ENCODE measurements at regions not wholly inside any gene's neighbourhood (a gene's known extent, or its start where the extent isn't known, plus 50 kb on each side); places are given as distances from the start of the nearest gene placed in this dataset.

DNA sequence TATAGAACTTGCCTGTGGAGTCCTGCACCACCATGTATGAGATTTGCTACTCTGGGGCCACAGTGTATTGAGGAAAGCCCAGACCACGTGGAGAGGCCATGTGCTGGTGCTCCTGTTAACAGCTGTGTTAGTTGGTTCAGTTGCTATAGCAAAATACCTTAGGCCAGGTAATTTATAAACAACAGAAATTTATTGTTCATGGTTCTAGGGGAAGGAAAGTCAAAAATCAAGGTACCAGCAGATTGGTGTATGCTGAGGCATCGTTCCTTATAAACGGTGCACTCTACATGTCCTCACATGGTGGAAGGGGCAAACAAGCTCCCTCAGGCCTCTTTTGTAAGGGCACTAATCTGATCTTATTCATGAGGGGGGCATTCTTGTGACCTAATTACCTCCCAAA is 135.9 kb upstream of the FOXN2 start:
- TF ChIP-seq, protein P1, sequence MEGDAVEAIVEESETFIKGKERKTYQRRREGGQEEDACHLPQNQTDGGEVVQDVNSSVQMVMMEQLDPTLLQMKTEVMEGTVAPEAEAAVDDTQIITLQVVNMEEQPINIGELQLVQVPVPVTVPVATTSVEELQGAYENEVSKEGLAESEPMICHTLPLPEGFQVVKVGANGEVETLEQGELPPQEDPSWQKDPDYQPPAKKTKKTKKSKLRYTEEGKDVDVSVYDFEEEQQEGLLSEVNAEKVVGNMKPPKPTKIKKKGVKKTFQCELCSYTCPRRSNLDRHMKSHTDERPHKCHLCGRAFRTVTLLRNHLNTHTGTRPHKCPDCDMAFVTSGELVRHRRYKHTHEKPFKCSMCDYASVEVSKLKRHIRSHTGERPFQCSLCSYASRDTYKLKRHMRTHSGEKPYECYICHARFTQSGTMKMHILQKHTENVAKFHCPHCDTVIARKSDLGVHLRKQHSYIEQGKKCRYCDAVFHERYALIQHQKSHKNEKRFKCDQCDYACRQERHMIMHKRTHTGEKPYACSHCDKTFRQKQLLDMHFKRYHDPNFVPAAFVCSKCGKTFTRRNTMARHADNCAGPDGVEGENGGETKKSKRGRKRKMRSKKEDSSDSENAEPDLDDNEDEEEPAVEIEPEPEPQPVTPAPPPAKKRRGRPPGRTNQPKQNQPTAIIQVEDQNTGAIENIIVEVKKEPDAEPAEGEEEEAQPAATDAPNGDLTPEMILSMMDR (IDR thresholded peaks at IDR 0.05) = no peak
- Histone ChIP-seq H3K27ac (no peak overlapping the region), H3K4me3 (no peak overlapping the region)
- no peak for DNase-seq (ENCODE audit: low spot score)

DNA sequence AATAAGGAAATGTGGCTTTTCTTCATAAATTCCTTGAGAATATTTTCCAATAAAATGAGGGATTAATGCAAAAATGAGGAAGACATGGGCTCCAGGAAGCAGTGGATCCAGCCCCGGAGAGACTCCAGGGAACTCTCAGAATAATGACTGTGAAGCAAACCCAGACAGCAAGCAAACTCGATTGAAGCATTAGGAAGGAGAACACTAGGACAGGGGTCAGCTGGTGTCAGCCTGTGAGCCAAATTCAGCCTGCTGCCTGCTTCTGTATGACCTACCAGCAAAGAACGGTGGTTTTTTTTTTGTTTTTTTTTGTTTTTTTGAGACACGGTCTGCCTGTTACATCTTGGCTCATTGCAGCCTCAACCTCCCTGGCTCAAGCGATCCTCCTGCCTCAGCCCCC is 133.9 kb upstream of the FOXN2 start:
- Histone ChIP-seq H3K4me3 (no peak overlapping the region), H3K27ac (no peak overlapping the region)
- TF ChIP-seq, protein P1 (IDR thresholded peaks at IDR 0.05) = no peak
- no peak for DNase-seq (ENCODE audit: low spot score)

DNA sequence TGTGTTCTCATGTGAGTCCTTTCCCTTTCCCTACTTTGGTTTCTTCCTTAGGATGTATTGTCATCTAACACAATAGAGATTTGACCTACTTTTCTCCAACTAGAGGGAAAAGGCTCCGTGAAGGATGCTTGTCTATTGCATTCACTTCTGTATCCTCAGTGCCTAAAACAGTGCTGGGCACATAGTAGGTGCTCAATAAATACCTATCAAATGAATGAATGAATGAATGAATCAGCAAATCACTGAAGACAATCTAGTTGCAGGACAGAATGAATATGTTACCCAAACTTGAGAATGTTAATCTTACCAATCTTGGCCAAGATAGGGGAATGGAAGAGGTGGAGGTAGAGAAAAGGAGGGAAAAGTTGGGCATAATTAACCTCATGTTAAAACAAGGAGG is 131.2 kb upstream of the FOXN2 start:
- Histone ChIP-seq H3K27ac (no peak overlapping the region), H3K4me3 (no peak overlapping the region)
- TF ChIP-seq, protein P1 (IDR thresholded peaks at IDR 0.05) = no peak
- no peak for DNase-seq (ENCODE audit: low spot score)

DNA sequence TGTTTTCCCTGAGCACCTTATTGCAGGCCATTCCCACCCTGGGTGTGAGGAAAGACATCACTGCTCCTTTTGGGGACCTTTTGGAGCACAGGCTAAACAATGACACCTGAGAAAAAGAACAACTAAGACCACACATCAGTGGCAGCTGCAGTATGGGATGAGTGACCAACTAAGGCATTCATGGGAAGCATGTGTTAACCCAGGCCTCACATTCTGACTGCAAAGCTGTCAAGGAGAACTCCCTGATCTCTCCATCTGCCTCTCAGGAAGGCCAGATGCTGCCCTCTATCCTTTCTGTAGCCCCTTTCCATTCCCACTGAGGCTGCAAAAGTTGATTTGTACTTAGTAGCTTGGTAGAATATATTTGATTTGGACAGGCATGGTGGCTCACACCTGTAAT is 130.5 kb upstream of the FOXN2 start:
- no peak for DNase-seq (ENCODE audit: low spot score)
- TF ChIP-seq, protein P1 (IDR thresholded peaks at IDR 0.05) = no peak
- no peak overlapping the region for H3K27ac ChIP-seq
- H3K4me3 ChIP-seq = no peak overlapping the region

DNA sequence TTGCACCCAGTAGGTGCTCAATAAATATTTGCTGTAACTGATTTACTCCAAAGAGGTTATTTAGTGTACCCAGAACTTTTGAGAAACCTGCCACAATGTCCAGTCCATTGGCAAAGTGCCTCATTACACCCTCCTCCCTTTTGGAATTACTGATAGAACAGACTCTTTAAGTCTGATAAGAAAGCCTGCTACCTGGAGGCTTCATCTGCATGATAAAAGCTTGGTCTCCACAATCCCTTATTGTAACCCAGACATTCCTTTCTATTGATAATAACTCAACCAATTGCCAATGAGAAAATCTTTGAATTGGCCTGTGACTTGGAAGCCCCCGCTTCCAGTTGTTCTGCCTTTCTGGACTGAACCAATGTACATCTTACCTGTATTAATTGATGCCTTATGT is 127.0 kb upstream of the FOXN2 start:
- H3K4me3 ChIP-seq = no peak overlapping the region
- no peak overlapping the region for H3K27ac ChIP-seq
- TF ChIP-seq, protein P1 (IDR thresholded peaks at IDR 0.05) = no peak
- no peak for DNase-seq (ENCODE audit: low spot score)

DNA sequence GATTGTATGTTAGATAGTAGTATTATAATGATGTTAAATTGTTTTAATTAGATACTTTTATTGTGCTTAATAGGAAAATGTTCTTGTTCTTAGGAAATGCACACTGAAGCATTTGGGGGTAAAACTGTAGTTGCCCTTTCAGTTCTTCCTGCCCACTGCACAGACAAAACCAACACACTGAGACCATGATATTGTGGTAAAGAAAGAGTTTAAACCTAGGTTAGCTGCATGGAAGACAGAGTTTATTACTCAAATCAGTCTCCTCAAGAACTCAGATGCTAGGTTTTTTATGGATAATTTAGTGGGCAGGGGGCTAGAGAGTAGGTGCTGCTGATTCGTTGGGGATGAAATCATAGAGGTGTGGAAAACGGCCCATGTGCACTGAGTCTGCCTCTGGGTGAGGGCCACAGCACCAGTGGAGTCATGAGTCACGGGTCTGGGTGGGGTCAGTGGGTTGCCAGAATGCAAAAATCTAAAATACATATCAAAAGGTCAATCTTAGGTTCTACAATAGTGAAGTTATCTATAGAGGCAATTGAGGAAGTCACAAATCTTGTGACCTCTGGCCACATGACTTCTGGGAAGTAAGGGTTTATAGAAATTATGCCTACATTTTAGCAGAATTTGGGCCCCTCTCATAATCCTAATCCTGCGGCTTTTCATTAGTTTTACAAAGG is 124.8 kb upstream of the FOXN2 start:
- TF ChIP-seq, protein P1 (IDR thresholded peaks at IDR 0.05) = no peak
- DNase-seq (ENCODE audit: low spot score) = no peak
- Histone ChIP-seq H3K27ac (no peak overlapping the region), H3K4me3 (no peak overlapping the region)

DNA sequence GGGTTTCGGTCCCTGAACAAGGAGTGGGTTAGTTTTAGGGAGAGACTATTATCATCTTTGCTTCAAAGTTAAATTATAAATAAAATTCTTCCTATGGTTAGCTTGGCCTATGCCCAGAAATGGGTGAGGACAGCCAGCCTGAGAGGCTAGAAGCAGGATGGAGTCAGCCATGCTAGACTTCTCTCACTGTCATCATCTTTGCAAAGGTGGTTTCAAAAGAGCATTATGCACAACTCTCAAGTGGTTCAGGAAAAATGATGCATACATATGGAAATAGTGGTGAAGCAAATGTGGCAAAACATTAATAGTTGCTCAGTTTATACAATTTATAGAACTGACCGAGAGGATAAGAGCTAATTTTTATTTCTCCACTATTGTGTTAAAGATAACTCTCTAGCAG is 124.3 kb upstream of the FOXN2 start:
- DNase-seq (ENCODE audit: low spot score) = no peak
- TF ChIP-seq, protein P1 (IDR thresholded peaks at IDR 0.05) = no peak
- H3K4me3 ChIP-seq = no peak overlapping the region
- no peak overlapping the region for H3K27ac ChIP-seq

Measured in coronary artery (tissue), 2 donors.